WTC11 (cell line): ENCODE measurements at regions not wholly inside any gene's neighbourhood (a gene's known extent, or its start where the extent isn't known, plus 50 kb on each side); places are given as distances from the start of the nearest gene placed in this dataset.
"Not testable (repeated sequence)": the region's sequence is repeated elsewhere in the genome, so short reads cannot be mapped to it uniquely, and the experiment has no call there.

Source experiments
- CREM ChIP-seq: sonication (generic); formaldehyde crosslinking; IDR thresholded peaks from 2 replicates; pipeline ENCODE4 v1.8.1; 2022; ENCODE audit warnings: mild to moderate bottlenecking, missing genetic modification reagents, moderate library complexity
- FOXK1 ChIP-seq: sonication (generic); formaldehyde crosslinking; IDR thresholded peaks from 2 replicates; pipeline ENCODE4 v1.8.0; 2022; ENCODE audit warnings: mild to moderate bottlenecking, moderate library complexity, missing genetic modification reagents
- KAT7 ChIP-seq: sonication (generic); formaldehyde crosslinking; IDR thresholded peaks from 2 replicates; pipeline ENCODE4 v1.8.1; 2023; ENCODE audit warnings: missing genetic modification reagents, mild to moderate bottlenecking, borderline replicate concordance
- OVOL2 ChIP-seq: fragments of 250-450 bp; sonication (Bioruptor Pico); IDR thresholded peaks from 2 replicates; pipeline ENCODE4 v1.9.0; 2021; ENCODE audit warnings: mild to moderate bottlenecking, borderline replicate concordance
- RELA ChIP-seq: sonication (generic); formaldehyde crosslinking; IDR thresholded peaks from 2 replicates; pipeline ENCODE4 v1.8.1; 2022; ENCODE audit warnings: missing genetic modification reagents, mild to moderate bottlenecking, borderline replicate concordance
- TCF7 ChIP-seq: sonication (generic); formaldehyde crosslinking; IDR thresholded peaks from 2 replicates; pipeline ENCODE4 v1.8.0; 2022; ENCODE audit warnings: mild to moderate bottlenecking, low read depth, missing genetic modification reagents, moderate library complexity
- ZBTB21 ChIP-seq: sonication (generic); formaldehyde crosslinking; IDR thresholded peaks from 2 replicates; pipeline ENCODE4 v1.8.1; 2023; ENCODE audit warnings: mild to moderate bottlenecking, missing genetic modification reagents, borderline replicate concordance
- ZNF138 ChIP-seq: sonication (generic); formaldehyde crosslinking; conservative IDR thresholded peaks from 2 replicates; pipeline ENCODE4 v1.8.1; 2022; ENCODE audit warnings: mild to moderate bottlenecking, moderate library complexity, missing genetic modification reagents
- ZNF317 ChIP-seq: sonication (generic); formaldehyde crosslinking; IDR thresholded peaks from 2 replicates; pipeline ENCODE4 v1.8.1; 2023; ENCODE audit warnings: low read depth, mild to moderate bottlenecking, moderate library complexity, missing genetic modification reagents, borderline replicate concordance
- TF ChIP-seq, protein P1 (sequence below): fragments of 200-600 bp; IDR thresholded peaks from 2 replicates; pipeline ENCODE4 v1.8.0; 2022; ENCODE audit warnings: antibody characterized with exemption
- TF ChIP-seq, protein P2 (sequence below): sonication (generic); formaldehyde crosslinking; IDR thresholded peaks from 2 replicates; pipeline ENCODE4 v1.8.1; 2022; ENCODE audit warnings: mild to moderate bottlenecking, moderate library complexity, missing genetic modification reagents
- TF ChIP-seq, protein P3 (sequence below): sonication (generic); formaldehyde crosslinking; IDR thresholded peaks from 2 replicates; pipeline ENCODE4 v1.8.1; 2022; ENCODE audit warnings: mild to moderate bottlenecking, missing genetic modification reagents, moderate library complexity, borderline replicate concordance

- TF ChIP-seq, protein P1, sequence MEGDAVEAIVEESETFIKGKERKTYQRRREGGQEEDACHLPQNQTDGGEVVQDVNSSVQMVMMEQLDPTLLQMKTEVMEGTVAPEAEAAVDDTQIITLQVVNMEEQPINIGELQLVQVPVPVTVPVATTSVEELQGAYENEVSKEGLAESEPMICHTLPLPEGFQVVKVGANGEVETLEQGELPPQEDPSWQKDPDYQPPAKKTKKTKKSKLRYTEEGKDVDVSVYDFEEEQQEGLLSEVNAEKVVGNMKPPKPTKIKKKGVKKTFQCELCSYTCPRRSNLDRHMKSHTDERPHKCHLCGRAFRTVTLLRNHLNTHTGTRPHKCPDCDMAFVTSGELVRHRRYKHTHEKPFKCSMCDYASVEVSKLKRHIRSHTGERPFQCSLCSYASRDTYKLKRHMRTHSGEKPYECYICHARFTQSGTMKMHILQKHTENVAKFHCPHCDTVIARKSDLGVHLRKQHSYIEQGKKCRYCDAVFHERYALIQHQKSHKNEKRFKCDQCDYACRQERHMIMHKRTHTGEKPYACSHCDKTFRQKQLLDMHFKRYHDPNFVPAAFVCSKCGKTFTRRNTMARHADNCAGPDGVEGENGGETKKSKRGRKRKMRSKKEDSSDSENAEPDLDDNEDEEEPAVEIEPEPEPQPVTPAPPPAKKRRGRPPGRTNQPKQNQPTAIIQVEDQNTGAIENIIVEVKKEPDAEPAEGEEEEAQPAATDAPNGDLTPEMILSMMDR, result not testable (repeated sequence)
- TF ChIP-seq FOXK1 (CRISPR knock-in tag); CREM (CRISPR knock-in tag); ZNF138 (CRISPR knock-in tag); ZNF317 (CRISPR knock-in tag); KAT7; RELA (CRISPR knock-in tag); OVOL2; ZBTB21 (CRISPR knock-in tag); TCF7: not testable (repeated sequence)
- TF ChIP-seq, protein P2, sequence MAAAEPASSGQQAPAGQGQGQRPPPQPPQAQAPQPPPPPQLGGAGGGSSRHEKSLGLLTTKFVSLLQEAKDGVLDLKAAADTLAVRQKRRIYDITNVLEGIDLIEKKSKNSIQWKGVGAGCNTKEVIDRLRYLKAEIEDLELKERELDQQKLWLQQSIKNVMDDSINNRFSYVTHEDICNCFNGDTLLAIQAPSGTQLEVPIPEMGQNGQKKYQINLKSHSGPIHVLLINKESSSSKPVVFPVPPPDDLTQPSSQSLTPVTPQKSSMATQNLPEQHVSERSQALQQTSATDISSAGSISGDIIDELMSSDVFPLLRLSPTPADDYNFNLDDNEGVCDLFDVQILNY, result not testable (repeated sequence)
- TF ChIP-seq, protein P3, sequence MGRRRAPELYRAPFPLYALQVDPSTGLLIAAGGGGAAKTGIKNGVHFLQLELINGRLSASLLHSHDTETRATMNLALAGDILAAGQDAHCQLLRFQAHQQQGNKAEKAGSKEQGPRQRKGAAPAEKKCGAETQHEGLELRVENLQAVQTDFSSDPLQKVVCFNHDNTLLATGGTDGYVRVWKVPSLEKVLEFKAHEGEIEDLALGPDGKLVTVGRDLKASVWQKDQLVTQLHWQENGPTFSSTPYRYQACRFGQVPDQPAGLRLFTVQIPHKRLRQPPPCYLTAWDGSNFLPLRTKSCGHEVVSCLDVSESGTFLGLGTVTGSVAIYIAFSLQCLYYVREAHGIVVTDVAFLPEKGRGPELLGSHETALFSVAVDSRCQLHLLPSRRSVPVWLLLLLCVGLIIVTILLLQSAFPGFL (CRISPR knock-in tag), result not testable (repeated sequence)
Observed at GRCh38 chr22:16654336-16654735, 61.7 kb upstream of the CCT8L2 start.
